ENCODE measurements at regions not wholly inside any gene's neighbourhood (a gene's known extent, or its start where the extent isn't known, plus 50 kb on each side); places are given as distances from the start of the nearest gene placed in this dataset.

GRCh38 chr9:27715651-27716050 is 142.4 kb upstream of the C9orf72 start:
- Histone ChIP-seq H4K20me1 (replicated peaks; ENCODE audit: control insufficient read depth, extremely low read depth, insufficient read depth, low read length) (no peaks in the 10 kb centered on the region), H3K36me3 (ENCODE audit: control insufficient read depth in 2 of 2, extremely low read depth in 1 of 2, insufficient read depth in 2 of 2, low read length in 2 of 2) (no peaks in the 10 kb centered on the region), H3K27ac (ENCODE audit: insufficient read depth, low read depth, low read length) (no peak overlapping the region), H3K79me2 (ENCODE audit: control insufficient read depth, insufficient read depth, low read length) (no peaks in the 10 kb centered on the region), H3K9ac (replicated peaks; ENCODE audit: extremely low read depth, insufficient read depth, low read length) (no peak overlapping the region), H2AFZ (ENCODE audit: low read depth, low read length) (no peak overlapping the region), H3K4me1 (ENCODE audit: control insufficient read depth, extremely low read depth, insufficient read depth, low read length) (no peaks in the 10 kb centered on the region), H3K4me3 (replicated peaks in 1 of 3; ENCODE audit: insufficient read depth in 1 of 3, low read depth in 1 of 3, low read length in 3 of 3) (no peak overlapping the region), H3K27me3 (ENCODE audit: control insufficient read depth in 2 of 2, insufficient read depth in 2 of 2, low read length in 2 of 2) (no peaks in the 10 kb centered on the region), H3K9me3 (replicated peaks; ENCODE audit: control insufficient read depth, insufficient read depth, low read length) (no peaks in the 10 kb centered on the region), H3K4me2 (ENCODE audit: insufficient read depth, low read length) (no peak overlapping the region), H3K9me1 (replicated peaks; ENCODE audit: control insufficient read depth, extremely low read depth, insufficient read depth, low read length) (no peaks in the 10 kb centered on the region)
- DNase-seq (ENCODE audit: low read depth, low spot score) (no peak), FAIRE-seq (no peak)
- dilution Hi-C loops (cut with MboI; ENCODE audit: extremely low pct_ligation_motif_present, low sequenced_read_pairs) (no loop called here), intact Hi-C loops (cut with micrococcal nuclease) (no loop called here)
- CTCF ChIA-PET, result no interaction called here
- BruUV-seq (replicated peaks), result no TSS peak
- TF ChIP-seq JUN (IDR thresholded peaks at IDR 0.05; ENCODE audit: borderline replicate concordance, insufficient read depth, insufficient read length, low read depth) (no peak), GATA2 (IDR thresholded peaks at IDR 0.05; ENCODE audit: insufficient read depth, insufficient read length, low read depth, low read length) (no peak), MAX (IDR thresholded peaks at IDR 0.05; ENCODE audit: insufficient read depth, insufficient read length) (no peak), CTCF (IDR thresholded peaks at IDR 0.05; ENCODE audit: extremely low read depth in 1 of 2, insufficient read depth in 1 of 2, low read depth in 1 of 2, low read length in 2 of 2) (no peak), POLR2A (IDR thresholded peaks at IDR 0.05; ENCODE audit: low read depth, low read length) (no peak), POLR2AphosphoS5 (IDR thresholded peaks at IDR 0.05; ENCODE audit: insufficient read depth, low read depth, low read length) (no peak)
- POLR2A ChIA-PET, result no interaction called here

- H3K9me1 ChIP-seq (replicated peaks; ENCODE audit: control insufficient read depth, extremely low read depth, insufficient read depth, low read length), result no peaks in the 10 kb centered on the region
- BruUV-seq (replicated peaks), result no TSS peak
- POLR2A ChIA-PET, result no interaction called here
- no peak overlapping the region for H3K9ac ChIP-seq (replicated peaks; ENCODE audit: extremely low read depth, insufficient read depth, low read length)
- H3K27me3 ChIP-seq (ENCODE audit: control insufficient read depth in 2 of 2, insufficient read depth in 2 of 2, low read length in 2 of 2), result no peaks in the 10 kb centered on the region
- H4K20me1 ChIP-seq (replicated peaks; ENCODE audit: control insufficient read depth, extremely low read depth, insufficient read depth, low read length), result no peaks in the 10 kb centered on the region
- no peak overlapping the region for H2AFZ ChIP-seq (ENCODE audit: low read depth, low read length)
- no peaks in the 10 kb centered on the region for H3K79me2 ChIP-seq (ENCODE audit: control insufficient read depth, insufficient read depth, low read length)
- intact Hi-C loops (cut with micrococcal nuclease), result no loop called here
- dilution Hi-C loops (cut with MboI; ENCODE audit: extremely low pct_ligation_motif_present, low sequenced_read_pairs), result no loop called here
- TF ChIP-seq MYC (IDR thresholded peaks at IDR 0.05; ENCODE audit: low read depth, low read length) (no peak), GATA2 (IDR thresholded peaks at IDR 0.05; ENCODE audit: insufficient read depth, insufficient read length, low read depth, low read length) (no peak), JUN (IDR thresholded peaks at IDR 0.05; ENCODE audit: borderline replicate concordance, insufficient read depth, insufficient read length, low read depth) (no peak), POLR2A (IDR thresholded peaks at IDR 0.05; ENCODE audit: low read depth, low read length) (no peak), FOS (IDR thresholded peaks at IDR 0.05; ENCODE audit: borderline replicate concordance, insufficient read depth, low read length) (no peak), POLR2AphosphoS5 (IDR thresholded peaks at IDR 0.05; ENCODE audit: insufficient read depth, low read depth, low read length) (no peak), MAX (IDR thresholded peaks at IDR 0.05; ENCODE audit: insufficient read depth, insufficient read length) (no peak), EZH2 (IDR thresholded peaks at IDR 0.05; ENCODE audit: borderline replicate concordance, low read depth, low read length, severe bottlenecking) (no peak), CTCF (IDR thresholded peaks at IDR 0.05; ENCODE audit: extremely low read depth in 1 of 2, insufficient read depth in 1 of 2, low read depth in 1 of 2, low read length in 2 of 2) (no peak)
- DNase-seq (ENCODE audit: low read depth, low spot score) (no peak), FAIRE-seq (no peak)
- H3K27ac ChIP-seq (ENCODE audit: insufficient read depth, low read depth, low read length), result no peak overlapping the region
- H3K9me3 ChIP-seq (replicated peaks; ENCODE audit: control insufficient read depth, insufficient read depth, low read length), result no peaks in the 10 kb centered on the region
- H3K4me3 ChIP-seq (replicated peaks in 1 of 3; ENCODE audit: insufficient read depth in 1 of 3, low read depth in 1 of 3, low read length in 3 of 3), result no peak overlapping the region
- no peaks in the 10 kb centered on the region for H3K36me3 ChIP-seq (ENCODE audit: control insufficient read depth in 2 of 2, extremely low read depth in 1 of 2, insufficient read depth in 2 of 2, low read length in 2 of 2)
- H3K4me2 ChIP-seq (ENCODE audit: insufficient read depth, low read length), result no peak overlapping the region
- CTCF ChIA-PET, result no interaction called here
- no peaks in the 10 kb centered on the region for H3K4me1 ChIP-seq (ENCODE audit: control insufficient read depth, extremely low read depth, insufficient read depth, low read length)
Measured at GRCh38 chr9:27717991-27718390, 144.7 kb upstream of the C9orf72 start.
